ENCODE measurements at regions not wholly inside any gene's neighbourhood (a gene's known extent, or its start where the extent isn't known, plus 50 kb on each side); places are given as distances from the start of the nearest gene placed in this dataset.

- DNase-seq (ENCODE audit: low read depth in 2 of 2), result peak in 1 of 2 experiments; percentile 2
Measured at GRCh38 chr17:69828087-69828486, 246.9 kb upstream of the KCNJ16 start.

GRCh38 chr17:69834494-69834893, 240.5 kb upstream of the KCNJ16 start:
- no peak for DNase-seq (ENCODE audit: low read depth in 2 of 2)

DNA sequence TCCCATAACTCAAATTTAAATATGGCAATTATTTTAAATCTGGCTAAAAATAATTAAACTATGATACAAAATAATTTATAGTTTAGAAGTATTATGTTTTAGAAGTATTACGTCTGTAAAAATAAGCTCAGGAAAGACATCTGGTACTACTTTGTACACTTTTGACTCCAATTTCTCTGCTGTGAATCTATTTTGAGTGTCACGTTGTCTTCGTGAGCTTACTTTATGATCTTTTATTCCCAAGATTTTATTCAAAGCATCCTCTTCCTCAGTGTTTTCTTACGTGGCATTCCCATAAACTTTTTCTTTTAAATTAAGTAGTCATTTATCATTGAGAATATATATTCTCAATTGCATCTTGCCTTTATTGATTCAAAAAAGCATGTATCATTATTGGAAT, 223.3 kb upstream of the KCNJ16 start:
- no peak for DNase-seq (ENCODE audit: low read depth in 2 of 2)

DNA sequence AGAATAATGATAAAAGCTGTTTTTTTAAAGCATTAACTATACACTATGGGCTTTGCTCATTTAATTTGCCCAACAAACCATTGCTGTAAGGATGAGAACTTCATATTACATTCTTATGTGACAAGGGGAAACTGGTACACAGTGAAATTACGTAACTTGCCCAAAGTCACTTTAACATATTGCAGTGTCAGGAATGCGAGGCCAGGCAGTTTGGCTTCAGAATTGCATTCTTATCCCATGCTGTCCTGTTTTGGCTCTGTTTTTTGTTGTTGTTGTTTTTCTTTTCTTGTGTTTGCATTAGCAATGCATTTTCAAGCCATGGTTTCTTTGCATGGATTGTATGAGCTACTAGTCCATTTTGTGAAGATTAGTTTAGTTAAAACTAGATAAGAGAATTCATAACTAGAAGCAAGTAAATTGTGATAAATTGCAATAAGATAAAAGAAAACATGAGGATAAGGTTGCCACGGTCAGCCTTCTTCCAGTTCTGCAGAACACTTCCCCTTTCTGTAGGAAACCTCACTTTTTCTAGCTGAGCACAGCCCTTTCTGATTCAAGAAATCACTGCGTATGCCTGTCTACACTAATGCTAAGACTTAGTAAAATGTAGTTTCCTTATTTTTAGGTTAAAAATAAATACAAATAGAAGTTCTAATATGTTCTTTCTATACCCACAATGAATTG, 221.3 kb upstream of the KCNJ16 start:
- DNase-seq (ENCODE audit: low read depth in 2 of 2), result no peak

- DNase-seq (ENCODE audit: low read depth in 2 of 2), result no peak
Measured at GRCh38 chr17:69854225-69854780, 220.7 kb upstream of the KCNJ16 start.

GRCh38 chr17:69856946-69857345, 218.1 kb upstream of the KCNJ16 start:
- DNase-seq (ENCODE audit: low read depth in 2 of 2), result no peak

- peak; percentile 42 to 46 for DNase-seq (ENCODE audit: low read depth in 2 of 2)
Measured at GRCh38 chr17:69857412-69857835, 217.6 kb upstream of the KCNJ16 start.

- no peak for DNase-seq (ENCODE audit: low read depth in 2 of 2)
Measured at GRCh38 chr17:69858460-69858859, 216.6 kb upstream of the KCNJ16 start.

DNA sequence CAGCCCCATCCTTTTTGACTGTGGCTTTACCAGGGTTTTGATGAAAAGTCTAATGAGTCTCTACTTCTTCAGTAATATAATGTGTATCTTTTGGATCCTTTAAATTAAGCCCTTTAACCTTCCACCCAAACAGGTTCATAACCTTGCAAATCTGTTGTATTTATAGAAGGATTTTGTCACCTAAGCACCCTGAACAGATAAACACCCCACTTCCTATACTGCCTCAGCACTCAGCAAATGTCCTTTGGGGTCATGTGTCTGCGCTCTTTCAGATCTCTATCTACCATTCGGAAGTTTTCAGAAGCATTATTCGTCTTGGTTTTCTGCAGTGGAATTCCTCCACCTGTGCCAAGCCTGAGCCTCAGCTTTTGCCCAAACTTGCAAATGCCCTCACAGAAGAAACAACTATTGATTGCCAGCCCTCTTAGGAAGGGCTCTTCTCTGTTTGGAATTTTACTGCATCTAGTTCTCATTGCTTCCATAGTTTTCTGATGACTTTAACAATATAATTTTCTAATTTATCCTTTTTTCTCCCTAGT, 214.8 kb upstream of the KCNJ16 start:
- no peak for DNase-seq (ENCODE audit: low read depth in 2 of 2)

DNA sequence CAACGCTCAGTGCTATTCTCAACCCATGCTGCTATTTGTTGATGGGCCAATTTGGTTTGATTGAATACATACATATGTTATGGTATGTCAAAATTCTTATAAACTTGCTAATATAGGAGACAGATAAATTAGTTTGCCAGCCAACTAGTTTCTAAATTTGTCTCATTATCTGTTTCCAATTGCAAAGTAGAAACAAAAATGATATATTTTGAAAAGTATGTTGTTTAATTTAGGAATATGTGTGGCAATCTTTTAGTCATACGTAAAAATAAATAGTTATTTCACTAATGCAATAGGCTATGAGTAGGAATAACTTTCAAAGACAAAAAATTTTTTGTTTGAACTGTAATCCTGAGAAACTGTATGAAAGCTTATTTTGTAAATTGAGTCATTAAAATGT, 210.6 kb upstream of the KCNJ16 start:
- DNase-seq (ENCODE audit: low read depth in 2 of 2), result peak; percentile 37 to 39

- DNase-seq (ENCODE audit: low read depth in 2 of 2), result no peak
Measured at GRCh38 chr17:69869667-69870066, 205.4 kb upstream of the KCNJ16 start.

DNA sequence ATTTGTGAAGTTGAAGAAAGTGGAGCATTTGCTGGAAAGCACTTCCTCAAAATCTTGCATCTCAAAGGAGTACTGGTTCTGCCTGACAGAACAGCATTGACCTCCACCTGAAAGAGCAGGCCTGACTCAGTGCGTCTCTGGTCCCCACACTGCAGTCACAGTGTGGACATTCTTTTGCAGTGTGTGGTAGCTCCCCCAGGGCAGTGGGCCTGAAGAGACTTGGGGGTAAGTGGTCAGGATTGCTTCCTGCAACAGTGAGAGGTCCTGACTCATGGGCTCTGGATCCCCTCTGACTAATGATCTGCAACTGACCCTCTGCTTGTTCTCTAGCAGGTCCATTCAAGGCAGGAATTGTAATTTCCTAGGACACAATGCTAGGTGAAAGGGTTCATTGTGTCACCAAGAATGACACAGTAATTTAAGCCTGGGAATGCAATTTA, 204.9 kb upstream of the KCNJ16 start:
- no peak for DNase-seq (ENCODE audit: low read depth in 2 of 2)

DNA sequence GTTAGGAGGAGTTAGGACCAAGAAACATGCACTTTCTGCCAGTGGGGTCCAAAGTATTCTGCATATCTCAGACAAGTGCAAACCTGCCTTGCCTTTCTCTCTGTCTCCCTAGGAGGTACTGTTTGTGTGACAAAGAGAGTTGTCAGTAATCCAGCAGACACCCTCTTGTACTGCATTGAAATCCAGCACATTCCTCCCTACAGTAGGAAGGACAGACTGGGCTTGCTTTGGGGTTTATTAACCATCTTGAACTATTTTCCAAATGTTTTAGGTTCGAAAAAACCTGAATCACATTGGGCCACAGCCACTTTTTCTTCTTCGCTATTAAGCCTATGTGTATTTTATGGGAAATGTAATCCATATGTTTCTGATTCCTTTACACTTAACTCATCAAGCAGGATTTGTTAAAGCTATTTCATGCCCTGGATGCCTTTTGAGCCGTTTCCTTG, 204.2 kb upstream of the KCNJ16 start:
- peak; percentile 92 to 93 for DNase-seq (ENCODE audit: low read depth in 2 of 2)

- no peak for DNase-seq (ENCODE audit: low read depth in 2 of 2)
Measured at GRCh38 chr17:69871318-69871717, 203.7 kb upstream of the KCNJ16 start.

DNA sequence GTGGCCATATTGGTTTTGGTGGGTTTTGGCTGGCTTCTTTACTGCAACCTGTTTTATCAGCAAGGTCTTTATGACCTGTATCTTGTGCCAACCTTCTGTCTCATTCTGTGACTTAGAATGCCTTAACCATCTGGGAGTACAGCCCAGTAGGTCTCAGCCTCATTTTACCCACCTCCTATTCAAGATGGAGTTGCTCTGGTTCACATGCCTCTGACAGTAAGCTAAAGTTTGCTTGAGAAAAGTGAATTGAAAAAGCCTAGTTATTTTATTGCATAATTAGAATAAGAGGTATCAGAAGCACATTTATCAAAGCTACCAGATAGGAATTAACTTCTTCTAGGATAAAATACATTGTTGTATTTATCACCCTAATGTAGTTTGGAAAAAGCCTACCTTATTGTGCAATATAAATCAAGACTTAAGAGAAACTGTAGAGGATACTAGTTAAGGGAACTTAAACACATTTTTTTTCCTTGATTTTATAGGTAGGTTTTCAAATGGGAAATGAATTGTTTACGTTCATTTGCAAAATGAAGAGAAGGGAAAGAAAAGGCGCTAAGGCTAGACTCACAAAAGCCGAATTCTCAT, 202.3 kb upstream of the KCNJ16 start:
- no peak for DNase-seq (ENCODE audit: low read depth in 2 of 2)

DNA sequence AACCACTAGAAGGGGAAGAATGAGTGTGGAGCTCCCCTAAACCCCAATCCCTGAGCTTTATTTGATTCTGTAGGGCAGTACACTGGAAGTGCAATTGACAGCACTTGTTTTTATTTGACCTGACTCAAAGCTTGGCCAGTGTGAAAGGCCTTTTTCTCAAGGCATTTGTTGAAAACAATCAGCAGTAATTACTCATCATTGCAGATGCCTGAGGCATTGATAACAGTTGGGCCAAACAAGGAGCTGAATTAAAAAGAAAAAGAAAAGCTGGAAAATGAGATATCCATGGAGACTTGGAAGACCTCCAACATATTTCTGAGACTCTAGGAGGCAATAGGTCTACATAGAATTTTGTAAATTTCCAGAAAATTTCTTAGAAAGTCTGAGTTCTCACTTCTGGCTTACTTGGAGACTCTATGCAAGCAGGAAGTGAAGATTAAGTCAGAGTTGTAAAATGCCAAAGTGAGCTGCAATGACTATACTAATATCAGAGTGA, 200.8 kb upstream of the KCNJ16 start:
- peak; percentile 69 to 77 for DNase-seq (ENCODE audit: low read depth in 2 of 2)

- DNase-seq (ENCODE audit: low read depth in 2 of 2), result no peak
Measured at GRCh38 chr17:69876757-69877156, 198.3 kb upstream of the KCNJ16 start.

DNA sequence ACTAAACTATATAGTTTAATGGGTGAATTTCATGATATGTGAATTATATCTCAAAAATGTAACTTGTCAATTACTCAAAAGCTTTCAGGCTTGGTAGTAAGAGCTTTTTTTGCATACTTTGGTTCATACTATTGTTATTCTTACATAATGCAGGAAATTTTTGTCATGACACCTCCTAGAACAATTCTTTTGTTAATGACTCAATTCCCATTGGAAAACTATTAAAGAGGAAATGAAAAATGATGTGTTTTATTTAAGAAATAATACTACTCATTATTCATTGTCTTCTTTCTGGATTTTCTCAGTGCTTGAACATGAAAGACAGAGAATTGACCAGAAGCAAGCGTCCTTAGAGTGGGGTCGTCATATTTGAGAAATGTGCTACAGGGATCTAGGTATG, 196.4 kb upstream of the KCNJ16 start:
- DNase-seq (ENCODE audit: low read depth in 2 of 2), result no peak

- no peak for DNase-seq (ENCODE audit: low read depth in 2 of 2)
Measured at GRCh38 chr17:69879576-69879975, 195.4 kb upstream of the KCNJ16 start.

DNA sequence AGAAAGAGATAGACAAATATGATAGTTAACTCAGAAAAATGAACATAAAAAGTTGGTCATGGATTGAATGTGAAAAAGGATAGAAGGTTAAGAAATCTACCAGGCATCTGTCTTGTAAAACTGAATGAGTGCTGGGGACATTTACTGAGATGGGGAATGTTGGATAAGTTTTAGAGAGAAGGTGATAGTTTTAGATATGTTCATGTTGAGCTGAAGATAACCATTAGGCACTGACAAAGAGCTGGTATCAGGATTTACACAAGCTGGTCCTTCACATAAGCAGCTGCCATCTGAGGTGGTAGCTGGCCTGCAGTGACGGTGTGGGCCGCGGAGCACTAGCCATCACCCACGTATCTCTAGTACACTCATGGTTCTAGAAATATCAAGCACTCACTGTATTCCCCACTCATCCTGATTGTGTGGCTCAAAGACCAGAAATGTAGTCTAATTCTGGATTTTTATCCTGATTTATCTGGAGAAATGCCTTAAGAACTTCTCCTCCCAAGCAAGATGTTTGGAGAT, 194.4 kb upstream of the KCNJ16 start:
- DNase-seq (ENCODE audit: low read depth in 2 of 2), result no peak

DNA sequence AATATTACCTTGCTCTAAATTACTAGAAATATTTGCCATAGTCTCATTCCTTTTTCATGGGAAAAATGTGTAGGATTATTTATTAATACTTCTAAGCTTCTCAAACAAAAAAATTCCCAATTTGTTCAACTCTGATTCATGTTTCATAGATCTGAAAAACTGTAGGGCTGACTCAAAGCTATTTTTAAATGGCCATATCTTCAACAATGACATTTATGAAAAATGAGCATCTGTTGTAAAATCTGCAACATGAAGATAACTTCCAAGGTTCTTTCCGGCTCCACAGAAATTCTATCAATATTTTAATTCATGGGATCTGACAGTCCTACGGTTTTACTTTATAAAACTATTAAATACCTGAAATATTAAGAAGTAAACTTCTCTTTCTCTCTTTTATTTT, 192.7 kb upstream of the KCNJ16 start:
- no peak for DNase-seq (ENCODE audit: low read depth in 2 of 2)

GRCh38 chr17:69883120-69883519, 191.9 kb upstream of the KCNJ16 start:
- DNase-seq (ENCODE audit: low read depth in 2 of 2), result no peak

DNA sequence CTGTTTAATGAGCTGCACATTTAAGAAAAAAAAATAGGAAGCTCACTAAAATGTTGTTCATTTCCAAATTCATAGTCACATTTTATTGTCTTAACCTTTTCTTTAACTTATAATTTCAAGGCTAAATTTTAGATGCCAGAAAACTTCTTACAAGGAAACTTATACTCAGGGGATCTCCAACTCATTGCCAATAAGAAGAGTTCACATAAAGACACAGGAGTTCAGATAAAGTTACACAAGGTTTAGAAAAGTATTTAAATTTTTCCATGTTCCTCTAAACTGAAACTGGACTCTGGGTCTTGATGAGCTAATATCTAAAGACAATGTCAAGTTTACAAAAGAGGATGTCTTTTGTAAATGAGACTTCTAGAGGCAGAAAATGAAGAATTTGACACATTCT, 190.7 kb upstream of the KCNJ16 start:
- no peak for DNase-seq (ENCODE audit: low read depth in 2 of 2)

Data from fibroblast of skin of left biceps (primary cell).